IMR-90 (cell line): ENCODE measurements at regions not wholly inside any gene's neighbourhood (a gene's known extent, or its start where the extent isn't known, plus 50 kb on each side); places are given as distances from the start of the nearest gene placed in this dataset.

ENCODE experiments used
- CEBPB ChIP-seq: IDR thresholded peaks from 2 replicates; pipeline ENCODE4 v1.6.1; 2012; ENCODE audit warnings: low read depth, low read length, improper control_type of control experiment
- CHD1 ChIP-seq: IDR thresholded peaks from 2 replicates; pipeline ENCODE4 v1.6.1; 2012; ENCODE audit warnings: low read depth, low read length, improper control_type of control experiment
- CTCF ChIP-seq: conservative IDR thresholded peaks from 2 replicates; pipeline ENCODE4 v1.5.1; 2012; ENCODE audit warnings: mild to moderate bottlenecking, low read depth, low read length, improper control_type of control experiment
- FOS ChIP-seq: fragments of 150-350 bp; IDR thresholded peaks from 2 replicates; pipeline ENCODE4 v1.6.1; 2016; ENCODE audit warnings: low read depth, low read length
- MAFK ChIP-seq: IDR thresholded peaks from 2 replicates; pipeline ENCODE4 v1.6.1; 2012; ENCODE audit warnings: low read depth, low read length, improper control_type of control experiment
- MAZ ChIP-seq: IDR thresholded peaks from 2 replicates; pipeline ENCODE4 v1.6.1; 2012; ENCODE audit warnings: low read depth, mild to moderate bottlenecking, low read length, improper control_type of control experiment, moderate library complexity, borderline replicate concordance
- MXI1 ChIP-seq: IDR thresholded peaks from 2 replicates; pipeline ENCODE4 v1.6.1; 2012; ENCODE audit warnings: low read depth, mild to moderate bottlenecking, low read length, moderate library complexity, borderline replicate concordance
- NFE2L2 ChIP-seq: fragments of 150-350 bp; IDR thresholded peaks from 2 replicates; pipeline ENCODE4 v1.6.1; 2016; ENCODE audit warnings: low read depth, mild to moderate bottlenecking, low read length
- POLR2A ChIP-seq: IDR thresholded peaks from 2 replicates; pipeline ENCODE4 v1.6.1; 2012; ENCODE audit warnings: mild to moderate bottlenecking, low read depth, low read length
- RAD21 ChIP-seq: IDR thresholded peaks from 2 replicates; pipeline ENCODE4 v1.6.1; 2012; ENCODE audit warnings: low read length, improper control_type of control experiment
- RCOR1 ChIP-seq: IDR thresholded peaks from 2 replicates; pipeline ENCODE4 v1.6.1; 2012; ENCODE audit warnings: mild to moderate bottlenecking, low read length, improper control_type of control experiment; ENCODE audit not compliant: insufficient replicate concordance
- SMC3 ChIP-seq: fragments of 150-350 bp; IDR thresholded peaks from 2 replicates; pipeline ENCODE4 v1.6.1; 2016; ENCODE audit warnings: low read depth, mild to moderate bottlenecking, antibody characterized with exemption, low read length, moderate library complexity
- USF2 ChIP-seq: fragments of 150-350 bp; IDR thresholded peaks from 2 replicates; pipeline ENCODE4 v1.6.1; 2017; ENCODE audit warnings: mild to moderate bottlenecking, antibody characterized with exemption, low read length, low read depth

GRCh38 chr11:115617767-115618166, 113.6 kb upstream of the CADM1 start:
- TF ChIP-seq CTCF (no peak), USF2 (no peak), POLR2A (no peak), CEBPB (no peak), RCOR1 (no peak), CHD1 (no peak), MXI1 (no peak), NFE2L2 (no peak), FOS (no peak), MAZ (no peak), SMC3 (no peak), MAFK (no peak), RAD21 (no peak)
